GM19238 (cell line): ENCODE measurements at regions not wholly inside any gene's neighbourhood (a gene's known extent, or its start where the extent isn't known, plus 50 kb on each side); places are given as distances from the start of the nearest gene placed in this dataset.
"Not testable (repeated sequence)": the region's sequence is repeated elsewhere in the genome, so short reads cannot be mapped to it uniquely, and the experiment has no call there.

Experiments
- DNase-seq: peaks from one replicate; pipeline ENCODE4 v3.0.0; 2011; ENCODE audit warnings: low spot score; ENCODE audit not compliant: insufficient read length

- DNase-seq, result no peak
Measured at GRCh38 chr5:110869927-110870326, 131.1 kb downstream of the SLC25A46 start.

- no peak for DNase-seq
Measured at GRCh38 chr5:110872200-110872599, 133.4 kb downstream of the SLC25A46 start.

- no peak for DNase-seq
Measured at GRCh38 chr5:110872963-110873362, 134.2 kb downstream of the SLC25A46 start.

GRCh38 chr5:110873773-110874437, 135.1 kb downstream of the SLC25A46 start:
- no peak for DNase-seq

- not testable (repeated sequence) for DNase-seq
Measured at GRCh38 chr5:110875115-110875514, 136.3 kb downstream of the SLC25A46 start.

GRCh38 chr5:110878115-110878514, 139.3 kb downstream of the SLC25A46 start:
- DNase-seq, result no peak

GRCh38 chr5:110879675-110880074, 140.9 kb downstream of the SLC25A46 start:
- no peak for DNase-seq

GRCh38 chr5:110880413-110880812, 141.6 kb downstream of the SLC25A46 start:
- DNase-seq, result no peak

- DNase-seq, result no peak
Measured at GRCh38 chr5:110884005-110884404, 145.2 kb downstream of the SLC25A46 start.

- DNase-seq, result not testable (repeated sequence)
Measured at GRCh38 chr5:110887170-110887569, 148.4 kb downstream of the SLC25A46 start.

- DNase-seq, result not testable (repeated sequence)
Measured at GRCh38 chr5:110893854-110894483, 155.2 kb downstream of the SLC25A46 start.

- DNase-seq, result no peak
Measured at GRCh38 chr5:110894805-110895204, 156.0 kb downstream of the SLC25A46 start.

- DNase-seq, result no peak
Measured at GRCh38 chr5:110896901-110897300, 158.1 kb downstream of the SLC25A46 start.

- no peak for DNase-seq
Measured at GRCh38 chr5:110899566-110900412, 161.0 kb downstream of the SLC25A46 start.

- DNase-seq, result no peak
Measured at GRCh38 chr5:110900829-110901228, 162.0 kb downstream of the SLC25A46 start.

- DNase-seq, result no peak
Measured at GRCh38 chr5:110903966-110904365, 165.2 kb downstream of the SLC25A46 start.

- no peak for DNase-seq
Measured at GRCh38 chr5:110908848-110909247, 162.7 kb upstream of the TSLP start.

GRCh38 chr5:110909415-110909814, 162.1 kb upstream of the TSLP start:
- no peak for DNase-seq

GRCh38 chr5:110909950-110910349, 161.6 kb upstream of the TSLP start:
- no peak for DNase-seq

- no peak for DNase-seq
Measured at GRCh38 chr5:110913221-110913620, 158.3 kb upstream of the TSLP start.

- no peak for DNase-seq
Measured at GRCh38 chr5:110916381-110917049, 155.0 kb upstream of the TSLP start.
